Hepatocyte (in vitro differentiated cells): ENCODE measurements at regions not wholly inside any gene's neighbourhood (a gene's known extent, or its start where the extent isn't known, plus 50 kb on each side); places are given as distances from the start of the nearest gene placed in this dataset.

Experiments
- EZH2phosphoT487 ChIP-seq: fragments of 200-600 bp; sonication (generic); IDR thresholded peaks from one replicate; pipeline ENCODE4 v1.6.1; 2018; ENCODE audit warnings: antibody characterized with exemption, mild to moderate bottlenecking, low read depth, moderate library complexity; ENCODE audit not compliant: unreplicated experiment, severe bottlenecking
- TF ChIP-seq, protein P1 (sequence below): fragments of 200-600 bp; sonication (generic); IDR thresholded peaks from 2 replicates; pipeline ENCODE4 v1.5.1; 2016; ENCODE audit warnings: antibody characterized with exemption, mild to moderate bottlenecking; ENCODE audit not compliant: poor library complexity

DNA sequence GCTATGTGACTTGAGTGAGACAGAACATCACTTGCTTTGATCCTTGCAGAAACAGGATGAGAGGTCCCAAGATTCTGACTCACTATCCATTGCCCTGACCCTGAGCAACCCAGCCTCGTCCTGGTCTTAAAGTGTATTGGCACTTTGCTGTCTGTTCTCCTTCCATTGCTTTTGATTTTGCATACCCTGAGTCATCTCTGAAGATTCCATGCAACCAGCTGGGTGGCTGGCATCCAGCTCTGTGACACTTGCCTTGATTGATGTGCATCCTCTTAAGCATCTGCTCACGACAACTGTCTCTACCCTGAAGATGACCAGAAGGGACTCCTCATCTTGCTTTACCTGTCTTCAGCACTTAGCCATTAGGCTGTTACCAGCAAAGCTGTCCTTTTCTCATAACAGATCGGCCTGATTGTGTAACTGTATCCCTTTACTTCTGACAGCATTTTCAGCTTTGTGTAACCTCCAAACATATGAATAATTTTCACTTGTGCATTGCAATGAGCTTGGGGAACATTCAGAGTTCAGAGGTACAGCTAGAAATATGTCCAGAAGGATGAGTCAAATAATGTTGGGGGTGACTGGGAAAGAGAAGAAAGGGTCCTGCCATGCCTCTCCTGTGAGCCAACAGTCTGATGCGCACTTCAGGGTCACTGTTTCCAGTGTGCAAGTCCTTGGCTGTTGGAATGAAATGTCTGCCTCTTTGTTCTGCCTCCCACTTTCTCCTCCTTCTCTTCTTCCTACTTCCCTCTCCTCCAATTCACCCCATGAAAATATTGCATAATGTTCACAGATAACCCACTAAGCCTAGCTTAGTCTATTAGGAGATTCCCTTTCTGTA is 249.7 kb upstream of the OSR1 start:
- TF ChIP-seq, protein P1, sequence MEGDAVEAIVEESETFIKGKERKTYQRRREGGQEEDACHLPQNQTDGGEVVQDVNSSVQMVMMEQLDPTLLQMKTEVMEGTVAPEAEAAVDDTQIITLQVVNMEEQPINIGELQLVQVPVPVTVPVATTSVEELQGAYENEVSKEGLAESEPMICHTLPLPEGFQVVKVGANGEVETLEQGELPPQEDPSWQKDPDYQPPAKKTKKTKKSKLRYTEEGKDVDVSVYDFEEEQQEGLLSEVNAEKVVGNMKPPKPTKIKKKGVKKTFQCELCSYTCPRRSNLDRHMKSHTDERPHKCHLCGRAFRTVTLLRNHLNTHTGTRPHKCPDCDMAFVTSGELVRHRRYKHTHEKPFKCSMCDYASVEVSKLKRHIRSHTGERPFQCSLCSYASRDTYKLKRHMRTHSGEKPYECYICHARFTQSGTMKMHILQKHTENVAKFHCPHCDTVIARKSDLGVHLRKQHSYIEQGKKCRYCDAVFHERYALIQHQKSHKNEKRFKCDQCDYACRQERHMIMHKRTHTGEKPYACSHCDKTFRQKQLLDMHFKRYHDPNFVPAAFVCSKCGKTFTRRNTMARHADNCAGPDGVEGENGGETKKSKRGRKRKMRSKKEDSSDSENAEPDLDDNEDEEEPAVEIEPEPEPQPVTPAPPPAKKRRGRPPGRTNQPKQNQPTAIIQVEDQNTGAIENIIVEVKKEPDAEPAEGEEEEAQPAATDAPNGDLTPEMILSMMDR = no peak
- no peak for TF ChIP-seq EZH2phosphoT487
